GM19455 (cell line): ENCODE measurements at regions not wholly inside any gene's neighbourhood (a gene's known extent, or its start where the extent isn't known, plus 50 kb on each side); places are given as distances from the start of the nearest gene placed in this dataset.
"Not testable (repeated sequence)": the region's sequence is repeated elsewhere in the genome, so short reads cannot be mapped to it uniquely, and the experiment has no call there.

Experiments
- ATAC-seq: cut with Tn5 transposase; IDR thresholded peaks from one replicate; pipeline ENCODE4 v1.9.1; 2021; ENCODE audit not compliant: unreplicated experiment

GRCh38 chr15:96974761-96975160, 644.3 kb downstream of the NR2F2 start:
- no peak for ATAC-seq

- ATAC-seq: no peak
Observed at GRCh38 chr15:96977886-96978285, 647.4 kb downstream of the NR2F2 start.

DNA sequence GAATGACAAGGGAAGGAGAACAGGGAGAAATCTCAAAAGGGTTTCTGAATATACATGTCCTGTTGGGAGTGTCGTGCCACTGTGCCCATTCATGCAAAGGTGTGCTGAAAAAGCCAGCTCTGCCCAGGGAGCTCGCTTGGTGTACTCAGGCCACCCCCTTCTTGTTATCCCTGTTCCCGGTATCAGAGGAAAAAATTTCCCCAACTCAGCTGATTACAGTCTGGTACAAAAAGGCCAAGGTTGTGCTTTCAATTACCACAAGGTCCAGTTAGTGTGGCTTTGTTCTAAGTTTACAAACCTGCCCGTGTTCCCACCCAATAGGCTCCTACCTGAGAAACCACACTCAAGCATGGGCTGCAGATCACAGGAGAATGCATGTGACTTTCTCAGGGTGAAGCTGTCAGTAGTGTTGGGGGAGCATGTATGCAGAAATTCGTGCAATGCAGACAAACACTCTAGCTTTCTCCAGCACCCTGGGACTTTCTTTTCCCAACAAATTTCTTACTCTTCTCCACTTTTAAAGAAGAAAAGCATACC, 648.5 kb downstream of the NR2F2 start:
- no peak for ATAC-seq

DNA sequence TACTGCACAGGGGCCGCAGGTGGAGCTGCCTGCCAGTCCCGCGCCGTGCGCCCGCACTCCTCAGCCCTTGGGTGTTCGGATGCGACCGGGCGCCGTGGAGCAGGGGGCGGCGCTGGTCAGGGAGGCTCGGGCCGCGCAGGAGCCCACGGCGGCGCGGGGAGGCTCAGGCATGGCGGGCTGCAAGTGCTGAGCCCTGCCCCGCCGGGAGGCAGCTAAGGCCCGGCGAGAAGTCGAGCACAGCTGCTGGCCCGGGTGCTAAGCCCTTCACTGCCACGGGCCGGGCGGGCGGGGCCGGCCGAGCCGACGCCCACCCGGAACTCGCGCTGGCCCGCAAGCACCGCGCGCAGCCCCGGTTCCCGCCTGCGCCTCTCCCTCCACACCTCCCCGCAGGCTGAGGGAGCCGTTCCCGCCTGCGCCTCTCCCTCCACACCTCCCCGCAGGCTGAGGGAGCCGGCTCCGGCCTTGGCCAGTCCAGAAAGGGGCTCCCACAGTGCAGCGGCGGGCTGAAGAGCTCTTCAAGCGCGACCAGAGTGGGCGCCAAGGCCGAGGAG, 653.7 kb downstream of the NR2F2 start:
- ATAC-seq: not testable (repeated sequence)

DNA sequence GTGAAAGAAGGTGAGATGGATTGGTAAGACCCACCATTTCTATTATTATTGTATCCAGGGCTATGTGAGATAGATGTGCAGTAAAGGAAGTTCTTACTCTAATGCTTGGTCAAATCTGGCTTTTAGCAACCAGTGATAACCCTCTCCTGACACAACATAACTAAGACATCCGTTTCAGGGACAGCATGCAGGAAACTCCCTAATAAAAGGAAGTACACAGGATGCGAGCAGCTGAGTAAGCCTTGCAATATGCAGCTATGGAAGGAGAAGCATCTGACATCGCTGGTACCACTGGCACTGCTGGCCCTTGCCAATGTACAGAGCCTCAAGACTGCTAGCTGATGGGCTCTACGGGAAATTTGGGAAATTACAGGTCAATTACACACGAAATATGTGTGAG, 662.3 kb downstream of the NR2F2 start:
- no peak for ATAC-seq

DNA sequence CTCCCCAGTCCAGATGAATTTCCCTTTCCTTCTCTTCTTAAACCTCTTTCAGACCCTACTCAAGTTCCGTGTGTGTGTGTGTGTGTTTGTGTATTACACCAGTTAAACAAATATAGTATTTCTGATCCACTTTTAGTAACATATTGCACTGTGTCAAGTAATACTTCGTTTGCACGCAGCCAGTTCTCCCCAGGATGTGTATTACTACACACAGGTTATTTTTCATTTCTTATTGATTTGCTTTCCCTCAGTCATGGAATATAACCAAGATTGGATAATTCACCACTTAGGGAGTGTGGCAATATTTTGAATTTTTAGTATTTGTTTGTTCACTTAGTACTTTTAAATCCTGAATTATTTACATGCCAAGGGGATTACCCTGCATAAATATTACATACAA, 667.0 kb downstream of the NR2F2 start:
- ATAC-seq: no peak

DNA sequence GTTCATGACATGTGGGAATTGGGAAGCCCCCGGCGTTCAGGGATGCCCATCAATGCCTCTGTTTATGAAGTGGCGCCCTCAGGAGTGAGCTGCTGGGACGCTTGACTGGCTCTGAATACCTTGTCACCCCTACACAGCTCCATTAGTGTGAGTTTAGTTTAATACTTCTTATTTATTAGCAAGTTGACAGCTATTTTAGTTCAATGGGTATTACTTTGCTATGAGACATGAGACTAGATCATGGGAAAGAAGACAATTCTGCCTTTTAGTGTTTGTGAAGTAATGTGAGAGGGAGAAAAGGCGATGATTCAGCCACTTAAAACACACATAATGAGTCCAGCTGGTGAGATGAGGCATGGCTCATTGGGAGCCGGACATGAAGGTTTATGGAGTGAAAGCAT, 678.5 kb downstream of the NR2F2 start:
- no peak for ATAC-seq

DNA sequence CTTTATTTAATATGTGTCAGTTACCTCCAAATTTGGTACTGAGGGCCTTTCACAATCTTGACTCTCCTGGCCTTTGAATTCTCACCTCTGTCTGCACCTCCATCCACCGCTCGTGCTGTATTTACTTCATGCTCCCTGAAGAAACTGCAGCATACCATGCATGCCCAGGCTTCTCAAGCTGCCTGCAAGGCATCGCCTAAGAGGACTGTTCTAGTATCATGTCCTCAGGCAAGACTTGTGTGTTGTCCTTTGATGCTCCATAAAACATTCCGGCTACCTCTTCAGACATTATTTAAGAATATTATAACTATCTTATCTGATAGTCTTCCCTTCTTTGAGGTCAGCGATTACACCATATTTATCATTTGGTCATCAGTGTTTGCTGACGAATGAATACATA, 682.5 kb downstream of the NR2F2 start:
- no peak for ATAC-seq

GRCh38 chr15:97013491-97013890, 683.0 kb downstream of the NR2F2 start:
- no peak for ATAC-seq

DNA sequence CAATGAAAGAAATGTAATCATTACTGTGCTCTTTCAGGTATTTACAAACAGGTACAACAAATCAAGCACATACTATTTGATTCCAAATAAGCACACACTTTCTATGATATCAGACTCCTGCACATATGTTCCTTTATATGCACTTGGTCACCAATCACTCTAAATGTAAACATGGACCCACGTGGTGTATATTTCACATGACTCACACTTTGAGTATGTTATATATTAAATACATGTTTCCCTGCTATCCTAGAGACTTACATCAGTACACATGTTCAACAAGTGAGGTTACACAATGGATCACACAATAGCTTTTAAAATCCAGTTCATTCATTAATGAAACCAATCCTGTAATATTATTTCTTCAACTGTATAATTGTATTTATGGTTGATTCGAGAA, 683.5 kb downstream of the NR2F2 start:
- ATAC-seq: no peak

DNA sequence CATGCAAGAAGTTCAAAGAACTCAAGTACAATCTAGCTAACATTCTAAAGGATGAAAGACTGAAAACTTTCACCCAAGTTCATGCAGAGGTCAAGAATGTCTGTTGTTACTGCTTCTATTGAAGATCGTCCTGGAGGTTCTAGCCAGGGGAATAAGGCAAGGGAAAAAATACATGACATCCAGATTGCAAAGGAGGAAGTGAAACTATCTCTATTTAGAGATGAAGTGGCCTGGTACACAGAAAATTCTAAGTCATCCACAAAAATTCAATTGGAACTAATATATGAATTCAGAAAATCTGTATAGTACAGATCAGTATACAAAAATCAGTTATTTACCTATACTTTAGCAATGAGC, 693.0 kb downstream of the NR2F2 start:
- no peak for ATAC-seq

DNA sequence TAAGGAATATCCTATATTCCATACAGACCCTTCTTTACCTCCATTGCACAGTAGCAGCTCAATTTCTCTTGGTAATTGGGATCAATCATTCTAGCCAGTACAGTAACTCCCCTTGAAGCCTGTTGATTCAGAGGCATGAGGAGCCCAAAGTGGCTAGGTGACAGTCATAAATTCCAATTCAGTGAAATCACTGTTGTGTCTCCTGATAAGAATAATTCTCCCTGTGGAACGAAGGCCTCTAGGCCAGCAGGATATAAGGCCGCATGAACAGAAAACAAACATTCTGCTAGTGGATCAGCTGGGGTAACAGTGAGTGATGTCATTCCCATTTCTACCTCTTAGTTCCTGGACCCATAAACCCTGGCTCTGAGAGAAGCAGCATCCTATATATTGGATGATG, 696.3 kb downstream of the NR2F2 start:
- ATAC-seq: no peak

- ATAC-seq: no peak
Observed at GRCh38 chr15:97027772-97028171, 697.3 kb downstream of the NR2F2 start.

DNA sequence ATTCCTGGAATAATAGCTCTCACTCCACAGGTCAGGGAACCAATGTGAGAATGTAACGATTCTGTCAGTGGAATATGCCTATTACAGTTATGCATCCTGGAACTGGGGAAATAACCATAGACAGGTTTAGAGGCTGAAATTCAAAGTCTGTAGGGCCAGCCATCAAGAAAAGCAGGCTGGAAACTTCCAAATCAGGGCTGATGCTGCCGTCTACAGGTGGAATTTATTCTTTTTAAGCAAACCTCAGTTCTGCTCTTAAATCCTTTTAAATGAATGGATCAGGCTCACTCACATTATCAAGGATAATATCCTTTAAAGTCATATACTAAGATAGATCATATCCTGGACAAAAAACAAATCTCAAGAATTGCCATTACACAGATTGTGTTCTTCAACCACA, 699.8 kb downstream of the NR2F2 start:
- ATAC-seq: no peak

GRCh38 chr15:97036301-97036700, 705.8 kb downstream of the NR2F2 start:
- ATAC-seq: no peak

- no peak for ATAC-seq
Observed at GRCh38 chr15:97037080-97037479, 706.6 kb downstream of the NR2F2 start.

DNA sequence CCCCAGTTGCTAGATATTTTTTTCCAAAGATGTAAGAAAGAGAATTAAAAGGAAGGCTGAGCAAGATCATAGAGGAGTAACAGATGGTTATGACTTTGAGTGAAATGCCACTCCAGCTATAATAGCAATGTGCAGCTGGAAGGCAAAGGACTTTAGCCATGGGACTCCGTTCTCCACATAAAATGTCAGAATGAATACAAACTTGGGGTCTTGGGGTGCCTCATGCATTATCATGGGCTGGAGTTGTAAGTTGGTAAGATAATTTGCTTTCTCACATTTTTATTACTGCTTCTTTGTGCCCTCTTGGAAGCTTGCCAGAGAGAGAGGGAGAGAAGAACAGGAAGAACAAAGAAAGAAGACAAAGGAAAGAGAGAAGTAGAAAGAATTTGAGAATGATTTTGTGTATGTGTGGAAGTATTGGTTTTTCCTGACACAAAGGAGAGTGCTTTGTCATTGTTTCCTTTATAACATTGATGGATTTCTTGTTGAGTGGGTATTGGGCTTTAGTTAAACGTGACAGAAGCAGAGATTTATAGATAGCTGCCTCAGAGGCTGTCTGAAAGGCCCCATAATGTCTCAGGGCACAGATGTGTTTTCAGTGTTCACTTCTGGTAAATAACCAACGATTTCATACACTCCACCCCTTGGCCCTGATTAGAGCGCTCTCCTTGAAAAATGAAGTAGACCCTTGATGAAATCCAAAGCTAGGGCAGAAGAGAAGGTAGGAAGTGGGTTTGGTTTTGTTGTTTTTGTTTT, 715.3 kb downstream of the NR2F2 start:
- no peak for ATAC-seq

- ATAC-seq: no peak
Observed at GRCh38 chr15:97052513-97052912, 722.0 kb downstream of the NR2F2 start.

DNA sequence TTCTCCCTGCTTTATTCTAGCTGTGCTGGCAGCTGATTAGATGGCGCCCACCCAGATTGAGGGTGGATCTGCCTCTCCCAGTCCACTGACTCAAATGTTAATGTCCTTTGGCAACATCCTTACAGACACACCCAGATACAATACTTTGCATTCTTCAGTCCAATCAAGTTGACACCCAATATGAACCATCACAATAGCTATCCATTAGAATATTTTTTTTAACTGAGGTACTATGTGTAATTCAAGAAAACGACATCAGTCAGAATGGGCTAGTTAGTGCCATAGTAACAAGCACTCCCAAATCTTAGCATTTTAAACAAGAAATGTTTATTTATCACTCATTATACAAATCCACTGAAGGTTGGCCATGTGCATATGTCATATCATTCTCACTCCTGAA, 723.1 kb downstream of the NR2F2 start:
- no peak for ATAC-seq

- no peak for ATAC-seq
Observed at GRCh38 chr15:97057503-97057902, 727.0 kb downstream of the NR2F2 start.

DNA sequence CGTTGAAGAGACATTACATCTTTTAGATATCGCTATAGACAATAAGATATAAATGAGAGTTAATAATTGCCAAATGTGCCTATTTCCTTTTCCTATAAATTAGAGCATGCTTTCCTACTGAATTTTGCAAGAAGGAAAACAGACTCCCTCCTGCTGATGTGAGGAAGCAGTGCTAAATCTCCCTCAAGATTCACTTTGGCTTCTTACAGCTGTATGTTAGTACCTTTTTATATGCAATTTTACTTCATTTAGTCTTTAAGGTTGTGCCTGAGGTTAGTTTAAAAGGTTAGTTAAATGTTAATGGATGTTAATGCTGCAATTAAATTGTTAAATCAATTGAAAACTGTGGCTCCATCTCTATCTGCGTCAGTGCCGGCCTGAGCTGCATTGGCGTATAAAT, 728.8 kb downstream of the NR2F2 start:
- no peak for ATAC-seq

DNA sequence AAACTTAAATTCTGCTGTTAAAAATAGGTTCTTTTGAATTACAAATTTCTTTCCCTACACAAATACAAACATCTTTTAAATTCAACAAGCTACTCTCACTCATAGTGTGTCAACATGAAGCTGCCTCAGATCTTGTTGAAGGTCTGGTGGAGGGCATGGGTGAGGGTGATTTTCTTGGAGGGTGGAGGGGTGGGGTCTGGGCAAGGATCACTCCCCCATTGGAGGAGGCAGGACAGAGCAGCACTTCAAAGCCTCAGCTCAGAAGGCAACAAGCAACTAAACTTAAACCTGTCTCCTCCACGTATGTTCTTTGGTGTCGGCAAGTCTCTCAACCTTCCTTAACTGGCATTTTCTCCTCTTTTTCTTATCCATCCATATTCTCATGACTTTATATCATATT, 730.9 kb downstream of the NR2F2 start:
- no peak for ATAC-seq

GRCh38 chr15:97071668-97072067, 741.2 kb downstream of the NR2F2 start:
- ATAC-seq: no peak
